G401.6 (cell line): ENCODE measurements at regions not wholly inside any gene's neighbourhood (a gene's known extent, or its start where the extent isn't known, plus 50 kb on each side); places are given as distances from the start of the nearest gene placed in this dataset.

ENCODE experiments used
- FAIRE-seq: peaks from 2 replicates; lab custom pipeline; 2012; peaks lifted over from hg19 to GRCh38; lab: Jason Lieb, UNC

DNA sequence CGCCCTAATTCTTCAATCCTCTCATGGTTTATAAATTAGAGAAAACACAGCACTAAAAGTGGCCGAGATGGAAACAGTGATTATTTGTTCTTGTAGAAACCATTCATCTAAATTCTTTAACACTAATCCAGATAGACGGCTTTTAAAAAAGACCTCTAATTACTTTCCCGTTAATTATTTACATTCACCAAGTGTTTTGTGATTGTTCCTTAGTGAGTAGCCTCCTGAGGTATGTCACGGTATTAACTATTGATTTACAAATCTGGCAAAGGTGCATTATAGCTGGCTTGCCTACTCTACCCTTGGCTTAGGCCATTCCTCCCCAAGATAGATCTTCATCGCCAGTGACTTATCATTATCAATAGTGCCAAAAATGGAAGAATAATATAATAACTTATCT, 436.4 kb upstream of the ST6GAL2 start:
- no peak for FAIRE-seq

DNA sequence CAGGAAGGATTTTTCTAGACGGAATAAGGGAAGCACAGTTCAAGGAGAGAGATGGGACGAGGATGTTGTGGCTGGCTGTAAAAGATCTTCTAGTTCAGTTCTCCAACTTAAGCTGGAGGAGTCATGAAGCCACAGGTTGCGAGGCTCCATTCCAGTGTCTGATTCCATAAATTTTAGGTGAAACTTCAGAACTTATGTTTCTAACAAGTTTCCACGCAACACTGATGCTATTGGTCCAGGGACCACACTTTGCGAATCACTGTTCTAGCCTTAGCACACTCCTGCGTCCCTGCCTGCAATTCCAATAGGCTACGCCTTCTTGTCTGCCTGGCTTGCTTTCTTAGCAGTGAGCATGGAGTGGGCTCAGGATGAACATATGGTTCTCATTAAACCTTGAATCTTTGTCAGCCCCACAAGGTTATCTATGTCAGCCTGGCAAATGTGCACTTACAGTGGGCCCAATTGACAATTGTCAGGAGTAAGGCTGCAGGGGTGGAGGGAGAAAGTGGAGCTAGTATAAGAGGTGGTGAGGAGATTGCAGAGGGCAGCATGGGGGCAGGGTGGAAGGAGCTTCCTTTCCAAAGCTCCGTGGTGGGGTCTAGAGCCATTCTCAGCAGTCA, 438.1 kb upstream of the ST6GAL2 start:
- no peak for FAIRE-seq

DNA sequence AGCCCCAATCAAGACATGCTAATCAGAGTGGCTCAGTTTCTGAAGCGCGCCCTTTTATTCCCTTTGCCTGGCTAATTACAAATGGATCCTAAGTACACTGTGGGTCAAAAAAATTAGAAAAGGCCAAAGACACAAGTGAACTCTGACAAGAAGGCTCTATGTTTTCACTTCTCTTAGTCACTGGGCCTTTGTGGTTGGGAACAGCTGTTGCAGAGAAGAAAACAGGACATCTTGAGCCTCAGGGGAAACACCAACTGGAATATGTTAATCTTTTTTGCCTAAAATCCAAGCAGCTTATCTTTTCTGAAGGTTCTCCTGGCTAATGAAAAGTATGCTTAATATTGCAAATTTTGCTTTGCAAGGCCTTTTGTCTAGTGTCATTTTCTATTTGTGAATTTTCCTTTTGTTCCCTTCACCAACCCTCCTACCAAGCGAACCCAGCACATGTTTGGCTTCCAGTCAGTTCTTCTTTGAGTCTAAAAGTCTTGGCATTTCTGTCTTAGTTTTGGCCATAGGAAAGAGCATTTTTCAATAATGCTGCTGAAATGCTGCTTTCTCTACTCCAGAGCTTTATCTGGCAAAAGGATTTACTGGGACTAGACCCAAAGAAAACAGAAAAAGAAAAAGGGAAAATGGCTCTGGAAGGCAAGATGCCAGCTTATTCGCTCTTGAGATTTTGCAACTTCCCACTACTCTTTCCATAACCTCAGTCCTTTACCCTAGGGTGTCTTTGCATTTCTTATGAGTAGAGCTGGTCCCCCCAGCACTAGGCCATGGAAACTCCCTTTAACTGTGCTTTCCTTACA, 440.2 kb upstream of the ST6GAL2 start:
- FAIRE-seq: no peak

DNA sequence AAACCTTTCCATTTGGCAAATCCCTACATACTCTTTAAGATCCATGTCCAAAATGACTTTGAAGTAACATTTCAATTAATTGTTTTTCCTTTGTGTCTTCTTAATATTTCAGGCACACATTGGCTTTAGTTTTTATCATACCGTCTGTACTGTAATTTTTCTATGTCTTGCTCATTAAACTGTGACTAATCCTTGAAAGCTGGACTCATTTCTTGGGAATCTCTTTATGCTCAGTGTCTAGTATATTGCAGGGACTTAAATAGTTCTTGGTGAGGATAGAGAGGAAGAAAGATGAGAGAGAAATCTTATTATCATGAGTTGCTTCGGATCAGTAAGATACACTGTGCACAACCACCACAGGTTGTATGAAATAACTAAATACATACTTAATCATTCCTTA, 448.3 kb upstream of the ST6GAL2 start:
- no peak for FAIRE-seq

DNA sequence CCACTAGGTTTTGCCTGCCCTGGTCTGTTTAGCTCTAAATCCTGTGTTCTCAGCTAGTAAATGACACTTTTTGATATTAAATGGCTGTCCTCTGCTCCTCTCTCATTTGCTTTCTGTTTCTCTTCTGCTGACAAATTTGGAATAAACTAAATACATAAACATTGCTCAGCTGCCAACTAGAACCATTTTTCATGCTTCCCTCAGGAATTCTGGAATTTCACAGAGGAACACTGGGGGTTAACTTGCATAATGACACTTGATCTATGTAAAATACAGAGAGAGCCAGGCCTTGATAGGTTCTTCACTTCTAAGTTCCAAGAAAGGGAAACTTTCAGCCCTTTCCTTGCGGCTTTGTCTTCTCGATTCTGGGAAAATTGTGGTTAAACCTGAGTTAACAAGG, 450.6 kb upstream of the ST6GAL2 start:
- no peak for FAIRE-seq

DNA sequence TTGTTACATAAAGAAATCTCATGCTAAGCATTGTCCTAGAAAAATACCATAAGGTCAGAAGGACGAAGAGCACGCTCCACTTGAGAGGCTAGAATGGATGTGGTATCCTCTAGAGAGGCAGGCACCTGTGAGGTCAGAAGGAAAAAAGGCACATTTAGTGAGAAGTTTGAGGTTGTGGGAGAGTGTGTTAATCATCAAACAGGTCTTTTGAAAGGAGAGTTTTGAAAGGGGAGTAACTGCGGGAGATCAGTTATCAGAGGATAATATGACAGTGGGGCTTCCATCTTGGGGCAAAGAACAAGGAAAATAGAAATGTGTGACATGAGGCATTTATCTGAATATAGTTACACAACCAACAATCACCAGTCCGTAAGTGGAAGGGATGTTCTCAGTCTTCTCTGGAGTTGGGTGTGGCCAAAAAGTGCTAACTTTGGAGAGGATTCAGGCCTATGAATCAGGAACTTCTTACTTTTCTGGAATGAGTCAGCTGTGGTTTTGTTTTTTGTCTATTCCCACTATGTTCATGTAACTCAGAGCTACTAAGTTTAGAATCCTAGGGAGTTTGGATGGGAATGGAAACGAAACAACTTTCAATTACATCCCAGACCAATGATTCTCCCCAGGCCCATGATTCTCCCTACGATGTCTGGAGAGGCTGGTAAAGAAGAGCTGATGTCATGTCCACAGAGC, 451.4 kb upstream of the ST6GAL2 start:
- FAIRE-seq: no peak

DNA sequence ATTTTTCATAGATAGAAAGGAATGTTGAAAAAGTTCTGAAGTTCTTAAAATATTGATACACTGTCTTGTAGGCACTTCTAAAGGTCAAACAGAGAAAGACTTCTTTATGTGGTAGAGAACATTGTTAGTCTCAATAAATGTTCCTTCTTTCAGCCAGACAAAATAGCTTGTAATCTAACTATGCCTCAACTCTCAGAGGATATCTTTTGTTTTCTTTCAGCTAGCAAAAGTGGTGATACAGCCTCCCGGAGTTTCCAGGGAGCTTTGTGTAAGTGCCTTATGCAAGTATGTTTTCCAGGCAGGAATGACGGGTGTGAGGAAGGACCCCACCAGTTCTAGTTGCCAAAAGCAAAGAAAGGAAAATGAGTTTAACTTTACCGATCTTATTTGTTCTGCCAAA, 452.1 kb upstream of the ST6GAL2 start:
- FAIRE-seq: no peak

DNA sequence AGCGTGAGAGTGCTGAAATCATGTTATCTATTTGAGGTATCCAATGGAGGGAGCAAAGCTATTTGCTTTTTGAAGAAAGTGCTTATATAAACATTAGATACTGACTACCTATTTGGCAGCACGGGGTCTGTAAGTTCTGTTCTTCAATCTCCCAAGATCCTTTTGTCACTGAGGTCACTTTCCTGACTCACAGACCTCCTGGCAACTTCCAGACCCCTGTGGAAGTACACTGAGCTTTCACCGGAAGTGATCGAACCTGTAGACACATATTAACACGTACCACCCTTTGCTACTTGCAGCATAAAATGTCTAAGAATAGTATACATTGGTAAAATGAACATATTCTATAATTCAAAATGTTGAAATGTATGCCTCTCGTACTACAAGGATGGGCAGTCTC, 452.6 kb upstream of the ST6GAL2 start:
- no peak for FAIRE-seq

DNA sequence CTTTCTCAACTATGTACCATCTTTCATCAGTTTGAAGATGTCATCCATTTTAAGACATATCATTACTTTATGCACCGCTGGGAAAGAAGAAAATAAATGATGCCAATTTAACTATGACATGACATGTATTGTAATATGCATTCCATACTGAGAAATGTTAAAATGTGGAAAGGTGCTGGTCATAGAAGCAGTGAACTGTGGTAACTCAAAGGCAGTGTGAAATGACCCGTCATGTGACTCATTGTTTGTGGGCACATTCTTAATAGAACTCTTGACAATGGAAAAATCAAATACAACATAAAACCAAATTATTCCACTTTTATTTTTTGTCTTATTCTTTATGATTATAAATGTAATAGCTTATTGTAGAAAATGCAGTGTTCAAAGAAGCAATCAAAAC, 455.0 kb upstream of the ST6GAL2 start:
- FAIRE-seq: no peak

DNA sequence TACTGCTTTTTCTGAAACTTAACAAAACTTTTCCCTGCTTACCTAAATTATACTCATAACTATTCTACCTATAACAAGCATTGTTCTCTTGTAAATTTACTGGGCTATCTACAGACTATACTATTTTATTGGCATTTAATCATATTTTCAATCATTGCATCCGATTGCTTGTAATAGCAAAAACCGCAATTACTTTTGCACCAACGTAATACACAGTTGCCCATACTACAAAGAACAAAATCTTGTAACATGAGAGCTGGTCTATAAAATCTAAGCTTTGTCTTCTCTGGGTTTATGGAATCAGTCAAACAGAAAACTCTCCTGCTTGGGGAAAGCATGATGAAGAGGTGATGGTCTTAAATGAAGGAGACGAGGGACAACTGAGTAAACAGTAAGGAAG, 463.4 kb upstream of the ST6GAL2 start:
- no peak for FAIRE-seq

DNA sequence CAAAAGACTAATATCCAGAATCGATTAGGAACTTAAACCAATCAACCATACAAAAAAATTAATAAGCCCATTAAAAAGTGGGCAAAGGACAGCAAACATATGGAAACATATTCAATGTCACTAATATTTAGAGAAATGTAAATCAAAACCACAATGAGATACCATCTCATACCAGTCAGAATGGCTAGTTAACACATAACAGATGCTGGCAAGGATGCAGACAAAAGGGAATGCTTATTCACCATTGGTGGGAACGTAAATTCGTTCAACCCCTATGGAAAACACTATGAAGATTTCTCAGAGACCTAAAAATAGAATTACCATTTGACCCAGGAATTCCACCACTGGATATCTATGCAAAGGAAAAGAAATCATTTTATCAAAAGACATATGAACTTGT, 468.2 kb upstream of the ST6GAL2 start:
- no peak for FAIRE-seq

DNA sequence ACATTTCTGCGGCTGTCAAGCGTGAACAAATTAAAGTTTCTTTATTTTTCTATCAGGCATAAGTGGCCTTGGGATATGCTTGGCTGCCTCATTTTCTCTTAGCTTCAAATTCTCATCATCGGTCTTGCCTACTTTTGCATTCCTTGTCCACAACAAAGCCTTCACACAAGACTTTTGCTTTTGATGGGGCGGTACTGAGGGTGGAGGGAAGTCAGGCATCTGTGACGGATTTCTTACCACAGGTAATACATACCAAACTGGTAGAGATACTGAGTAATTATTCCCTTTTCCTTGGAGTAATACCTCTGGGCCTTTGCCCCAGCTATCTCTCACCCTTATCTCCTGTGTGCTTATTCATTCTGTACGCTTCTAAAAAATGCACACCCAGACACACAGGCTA, 468.3 kb upstream of the RGPD4 start:
- no peak for FAIRE-seq

DNA sequence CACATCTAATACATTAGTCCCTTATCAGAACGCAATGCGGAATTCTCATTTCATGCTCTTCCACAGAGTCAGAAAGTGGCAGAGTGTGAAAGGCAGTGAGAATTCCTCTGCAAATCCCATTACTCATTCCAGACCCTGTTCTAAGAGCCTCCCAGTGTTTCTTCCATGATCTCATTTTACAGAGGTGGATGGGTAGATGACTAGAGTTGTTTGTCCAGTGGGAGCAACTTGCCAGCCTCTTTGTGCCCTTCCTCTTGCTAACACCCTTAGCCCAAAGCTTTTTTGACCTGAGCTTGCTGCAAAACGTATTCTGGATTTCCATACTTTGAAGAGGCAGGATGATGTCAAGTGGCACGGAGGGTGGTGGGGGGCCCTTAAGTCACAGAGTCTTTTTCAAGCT, 467.7 kb upstream of the RGPD4 start:
- no peak for FAIRE-seq

DNA sequence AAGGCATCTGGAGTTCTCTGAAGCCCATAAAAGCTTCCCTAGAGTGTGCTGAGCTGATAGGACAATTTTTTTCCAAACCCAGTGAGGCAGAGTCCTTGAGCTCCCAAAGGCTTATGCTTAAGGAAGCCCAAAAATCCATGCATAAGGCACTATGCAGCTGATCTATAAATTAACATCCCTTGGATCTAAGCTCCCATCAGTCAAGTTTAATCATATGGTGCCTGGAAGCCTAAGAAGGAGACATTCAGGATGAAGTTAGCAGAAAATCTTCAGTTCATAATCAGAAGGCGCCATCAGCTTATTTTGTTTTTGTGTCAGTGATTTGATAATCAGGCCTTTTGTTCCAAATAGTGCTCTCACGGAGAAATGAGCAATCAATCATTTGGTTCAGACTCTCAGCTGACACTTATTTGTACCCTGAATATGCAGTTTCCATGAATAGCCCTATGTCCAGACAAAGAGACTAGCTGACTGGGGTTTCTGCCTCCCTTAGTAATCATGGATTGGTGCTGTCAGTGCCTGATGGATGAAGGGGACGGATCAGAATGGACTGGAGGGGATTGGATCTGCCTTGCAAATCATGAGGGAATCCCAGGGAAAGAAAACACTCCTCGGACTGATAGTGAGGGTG, 464.8 kb upstream of the RGPD4 start:
- FAIRE-seq: no peak

DNA sequence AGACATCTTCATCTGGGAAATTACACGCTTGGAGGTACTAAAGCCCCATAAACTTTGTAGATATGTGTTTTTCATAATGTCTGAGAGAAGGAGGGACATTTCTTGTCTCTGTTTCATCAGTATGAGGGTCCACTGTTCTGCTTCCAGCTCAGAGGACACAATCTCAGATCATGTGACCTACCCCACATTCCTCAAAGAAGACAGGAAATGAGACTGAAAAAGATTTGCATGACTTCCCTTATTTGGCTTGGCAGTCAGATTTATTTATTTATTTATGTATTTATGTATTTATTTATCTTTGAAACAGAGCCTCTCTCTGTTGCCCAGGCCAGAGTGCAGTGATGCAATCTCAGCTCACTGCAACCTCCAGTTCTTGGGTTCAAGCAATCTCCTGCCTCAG, 463.7 kb upstream of the RGPD4 start:
- FAIRE-seq: no peak

DNA sequence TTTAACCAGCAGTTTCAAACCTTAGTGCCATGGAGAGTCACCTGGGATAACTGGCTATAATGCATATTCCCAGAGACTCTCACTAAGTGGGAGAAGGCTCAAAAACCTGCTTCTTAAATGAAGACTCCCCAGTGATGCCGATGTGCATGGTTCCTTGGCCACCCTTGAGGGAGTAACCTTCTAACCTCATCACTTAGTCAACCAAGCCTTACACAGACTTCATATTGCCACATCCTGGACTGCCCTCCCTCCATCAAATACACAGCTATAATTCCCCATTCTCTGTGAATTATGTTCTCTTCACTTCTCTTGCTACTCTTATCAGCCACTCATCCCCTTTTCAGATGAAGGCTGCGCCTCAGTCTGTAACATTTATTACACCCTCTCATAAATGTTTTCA, 462.9 kb upstream of the RGPD4 start:
- no peak for FAIRE-seq

DNA sequence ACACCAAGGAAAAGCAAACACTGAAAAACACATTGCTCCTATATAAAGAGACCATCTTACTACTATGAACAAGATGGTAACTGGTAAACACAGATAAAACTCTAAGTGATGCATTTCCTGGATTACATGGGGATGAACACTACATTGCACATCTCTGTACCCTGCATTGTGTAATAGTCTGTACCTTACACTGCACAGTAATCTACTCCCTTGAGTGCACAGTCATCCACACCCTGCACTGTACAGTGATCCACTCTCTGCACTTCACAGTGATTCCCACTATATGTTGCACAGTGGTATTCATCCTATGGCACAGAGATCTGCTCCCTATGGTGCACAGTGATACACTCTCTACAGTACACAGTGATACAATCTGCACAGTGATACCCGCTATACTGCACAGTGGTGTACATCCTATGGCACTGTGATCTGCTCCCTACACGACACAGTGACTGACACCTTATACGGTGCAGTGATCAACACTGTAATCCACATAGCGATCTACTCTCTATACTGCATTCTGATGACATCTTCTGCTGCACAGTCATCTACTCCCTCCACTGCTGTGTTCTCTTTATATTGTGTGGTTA, 462.2 kb upstream of the RGPD4 start:
- no peak for FAIRE-seq

DNA sequence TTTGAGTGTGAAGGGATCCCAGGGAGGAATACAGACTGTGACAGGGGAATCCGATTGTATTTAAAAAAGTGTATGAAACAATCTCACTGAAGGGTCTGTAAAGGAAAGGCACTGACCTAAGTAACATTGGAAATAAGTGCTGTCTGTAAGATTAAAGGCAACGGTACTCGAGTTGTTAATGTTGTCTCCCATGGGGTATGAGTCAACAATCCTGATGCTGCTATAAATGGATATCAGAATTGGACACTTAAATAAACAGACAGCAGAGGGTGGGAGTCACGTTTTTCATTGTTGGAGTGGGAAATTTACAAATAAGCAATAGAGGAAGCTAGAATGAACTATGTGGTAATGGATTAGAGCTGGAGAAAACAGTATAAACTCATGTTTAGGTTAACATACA, 452.4 kb upstream of the RGPD4 start:
- FAIRE-seq: no peak

DNA sequence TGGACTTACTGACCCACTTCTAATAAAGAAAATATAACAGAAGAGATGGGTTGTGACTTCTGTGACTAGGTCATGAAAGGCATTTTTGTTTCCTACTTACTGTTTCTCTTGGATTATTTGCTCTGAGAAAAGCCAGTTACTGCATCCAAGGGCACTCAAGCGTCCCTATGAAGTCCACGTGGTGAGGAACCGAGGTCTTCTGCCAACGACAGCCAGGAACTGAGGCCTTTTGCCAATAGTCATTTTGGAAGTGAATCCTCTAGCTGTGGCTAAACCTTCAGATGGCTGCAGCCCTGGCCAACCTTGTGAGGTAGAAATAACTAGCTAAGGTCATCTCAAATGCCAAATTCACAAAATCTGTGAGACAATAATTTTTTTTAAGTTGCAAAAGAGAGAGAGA, 449.8 kb upstream of the RGPD4 start:
- FAIRE-seq: no peak

DNA sequence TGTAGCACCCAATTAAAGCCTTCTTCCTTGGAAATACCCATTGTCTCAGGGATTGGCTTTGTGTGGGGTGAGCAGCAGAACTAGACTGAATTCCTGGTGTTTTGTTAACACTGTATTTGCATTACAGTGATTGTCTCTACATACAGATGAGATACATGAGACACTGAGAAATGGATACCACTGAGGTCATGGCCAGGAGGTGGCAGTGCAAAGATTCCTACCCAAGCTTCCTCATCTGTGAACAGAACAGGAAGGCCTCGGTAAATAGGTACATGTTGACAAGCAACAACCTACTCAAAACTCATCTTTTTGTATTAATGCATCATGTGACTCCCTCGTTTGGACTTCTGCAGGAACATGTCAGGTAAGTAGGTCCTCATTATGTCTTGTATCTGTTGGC, 445.8 kb upstream of the RGPD4 start:
- no peak for FAIRE-seq

DNA sequence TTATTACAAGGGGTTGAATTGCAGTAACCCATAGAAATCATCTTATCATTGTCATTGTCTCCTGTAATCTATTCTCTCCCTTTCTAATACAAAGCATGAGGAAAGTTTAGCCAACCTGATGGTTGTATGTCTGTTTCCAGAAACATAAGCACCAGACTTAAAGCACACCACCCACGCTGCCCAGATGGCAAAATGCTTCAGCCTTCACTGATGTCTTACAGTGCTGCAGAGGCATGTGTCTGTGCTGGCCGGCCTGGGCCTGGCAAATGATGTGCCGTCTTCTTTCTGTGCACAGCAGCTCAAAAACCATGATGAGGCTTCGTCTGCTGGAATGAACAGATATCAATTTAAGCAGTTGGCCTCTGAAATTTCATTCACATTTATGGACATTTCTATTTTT, 443.0 kb upstream of the RGPD4 start:
- no peak for FAIRE-seq

DNA sequence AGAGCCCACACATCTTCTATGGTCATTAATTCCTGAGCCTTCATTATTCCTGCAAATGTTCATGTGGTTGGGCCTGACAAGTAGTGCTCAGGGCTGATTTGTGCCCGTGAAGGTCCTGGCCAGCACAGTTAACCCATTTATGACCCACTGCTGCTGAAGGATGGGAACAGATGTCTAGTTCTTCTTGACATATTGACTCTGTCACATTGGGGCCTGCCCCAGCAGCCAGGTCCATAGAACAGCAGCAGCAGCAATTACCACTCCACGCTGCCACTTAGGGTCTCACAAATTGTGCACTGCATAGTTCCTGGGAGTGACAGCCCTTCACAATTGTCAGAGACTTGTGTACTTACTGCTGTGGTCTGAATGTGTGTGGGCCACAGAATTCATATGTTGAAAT, 442.3 kb upstream of the RGPD4 start:
- FAIRE-seq: no peak

DNA sequence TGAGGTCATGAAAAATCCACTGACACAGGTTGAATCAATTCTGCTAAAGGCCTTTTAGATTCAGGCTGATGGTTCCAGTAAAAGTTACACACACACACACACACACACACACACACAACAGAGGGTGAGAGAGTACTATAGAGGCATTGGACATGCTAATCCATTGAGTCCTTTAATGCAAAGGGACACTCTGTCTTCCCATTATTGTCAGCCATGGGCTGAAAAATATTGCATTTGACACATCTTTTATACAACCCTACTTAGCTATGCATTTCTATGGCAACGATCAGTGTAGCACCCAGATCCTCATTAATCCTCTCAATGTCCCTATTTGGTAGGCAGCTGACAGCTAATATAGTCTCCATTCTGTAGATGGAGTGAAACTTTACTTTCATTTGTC, 440.8 kb upstream of the RGPD4 start:
- no peak for FAIRE-seq
